ENCODE measurements at regions not wholly inside any gene's neighbourhood (a gene's known extent, or its start where the extent isn't known, plus 50 kb on each side); places are given as distances from the start of the nearest gene placed in this dataset.

DNA sequence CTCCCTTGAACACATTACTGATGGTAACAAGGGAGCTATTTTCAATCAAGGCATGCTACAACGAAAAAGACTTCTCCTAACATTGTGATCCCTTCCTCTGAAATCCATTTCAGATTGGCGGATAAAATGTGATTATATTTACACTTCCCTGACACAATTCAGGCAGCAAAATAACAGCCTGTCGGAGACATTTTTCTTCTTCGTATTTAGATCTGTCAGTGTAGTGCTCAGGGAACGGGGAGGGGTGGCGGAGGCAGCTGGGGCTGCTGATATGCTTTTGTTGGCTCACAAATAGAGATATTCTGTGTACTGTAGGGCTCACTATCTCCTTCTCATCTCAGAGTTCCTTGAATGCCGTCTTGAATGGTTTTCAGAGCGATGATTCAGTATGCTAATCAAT is 1261.7 kb upstream of the AUTS2 start:
- no peak for TF ChIP-seq EZH2phosphoT487 (IDR thresholded peaks at IDR 0.05; ENCODE audit: borderline replicate concordance, low read length)
- TF ChIP-seq EZH2 (IDR thresholded peaks at IDR 0.05; ENCODE audit: low read length, unreplicated experiment) = no peak
- TF ChIP-seq, protein P1, sequence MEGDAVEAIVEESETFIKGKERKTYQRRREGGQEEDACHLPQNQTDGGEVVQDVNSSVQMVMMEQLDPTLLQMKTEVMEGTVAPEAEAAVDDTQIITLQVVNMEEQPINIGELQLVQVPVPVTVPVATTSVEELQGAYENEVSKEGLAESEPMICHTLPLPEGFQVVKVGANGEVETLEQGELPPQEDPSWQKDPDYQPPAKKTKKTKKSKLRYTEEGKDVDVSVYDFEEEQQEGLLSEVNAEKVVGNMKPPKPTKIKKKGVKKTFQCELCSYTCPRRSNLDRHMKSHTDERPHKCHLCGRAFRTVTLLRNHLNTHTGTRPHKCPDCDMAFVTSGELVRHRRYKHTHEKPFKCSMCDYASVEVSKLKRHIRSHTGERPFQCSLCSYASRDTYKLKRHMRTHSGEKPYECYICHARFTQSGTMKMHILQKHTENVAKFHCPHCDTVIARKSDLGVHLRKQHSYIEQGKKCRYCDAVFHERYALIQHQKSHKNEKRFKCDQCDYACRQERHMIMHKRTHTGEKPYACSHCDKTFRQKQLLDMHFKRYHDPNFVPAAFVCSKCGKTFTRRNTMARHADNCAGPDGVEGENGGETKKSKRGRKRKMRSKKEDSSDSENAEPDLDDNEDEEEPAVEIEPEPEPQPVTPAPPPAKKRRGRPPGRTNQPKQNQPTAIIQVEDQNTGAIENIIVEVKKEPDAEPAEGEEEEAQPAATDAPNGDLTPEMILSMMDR (conservative IDR thresholded peaks at IDR 0.05; ENCODE audit: low read depth, low read length) = no peak
